CD4-positive, alpha-beta T cell treated with Interleukin-6 at 100 ng/mL for 8 hours (primary cell): ENCODE measurements at regions not wholly inside any gene's neighbourhood (a gene's known extent, or its start where the extent isn't known, plus 50 kb on each side); places are given as distances from the start of the nearest gene placed in this dataset.
"Not testable (repeated sequence)": the region's sequence is repeated elsewhere in the genome, so short reads cannot be mapped to it uniquely, and the experiment has no call there.

ENCODE experiments used
- DNase-seq: peaks from one replicate; pipeline ENCODE4 v3.0.0-alpha.2; 2020; ENCODE audit warnings: mixed read lengths, low spot score

DNA sequence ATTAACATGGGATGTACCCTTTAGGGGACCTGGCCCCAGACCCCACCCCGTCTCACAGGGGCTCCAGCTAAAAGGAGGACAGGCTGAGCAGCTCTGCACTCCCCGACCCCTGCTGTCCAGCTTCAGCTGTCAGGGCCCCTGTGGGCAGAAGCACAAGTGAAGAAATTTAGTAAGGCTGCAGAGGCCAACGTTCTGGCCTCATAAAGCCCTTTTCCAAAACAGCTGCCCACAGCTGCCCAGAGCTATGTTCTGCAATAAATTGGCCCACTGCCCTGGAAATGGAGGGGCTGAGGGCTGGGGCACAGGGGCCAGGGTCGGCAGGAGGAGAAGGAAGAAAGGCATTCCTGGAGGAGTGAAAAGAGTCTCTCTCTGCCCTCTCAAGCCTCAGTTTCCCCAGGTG lies 357.1 kb downstream of the BCL11B start:
- DNase-seq = no peak

DNA sequence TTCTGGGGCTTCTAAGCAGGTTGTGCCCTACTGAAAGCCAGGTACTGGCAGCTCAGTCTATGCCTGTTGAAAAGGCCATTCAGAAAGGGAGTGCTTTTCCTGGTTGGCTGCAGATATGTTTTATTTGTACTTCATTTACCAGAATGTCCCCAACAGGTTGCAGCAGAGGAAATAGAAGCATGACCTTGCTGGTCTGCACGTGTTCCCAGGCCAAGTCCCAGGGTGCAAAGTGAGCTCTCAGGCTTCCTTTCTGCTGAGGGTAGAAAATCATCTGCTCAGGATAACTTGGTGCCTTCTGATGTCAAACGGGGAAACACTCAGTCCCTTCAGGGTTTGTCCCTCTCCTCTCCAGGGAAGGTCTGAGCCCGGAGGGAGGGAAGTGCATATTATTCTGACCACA lies 356.4 kb downstream of the BCL11B start:
- DNase-seq = no peak

DNA sequence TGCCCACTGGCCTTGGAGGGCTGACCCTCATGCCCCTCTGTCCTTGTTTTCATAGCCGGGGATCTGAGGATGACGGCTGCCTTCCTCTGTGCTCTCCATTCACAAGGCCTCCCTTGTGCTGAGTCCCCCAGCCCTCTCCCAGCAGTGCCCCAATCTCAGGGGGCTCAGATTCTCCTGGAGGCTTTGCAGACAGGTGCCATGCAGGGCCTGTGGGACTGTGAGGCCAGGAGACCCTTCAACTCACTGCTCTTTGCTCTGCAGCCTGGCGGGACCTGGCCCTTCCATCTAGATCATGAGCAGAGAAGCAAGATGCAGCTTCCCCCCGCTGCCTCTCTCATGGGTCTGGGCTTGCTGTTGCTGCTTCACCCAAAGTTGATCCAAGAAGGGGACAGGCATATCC lies 356.0 kb downstream of the BCL11B start:
- DNase-seq = no peak

DNA sequence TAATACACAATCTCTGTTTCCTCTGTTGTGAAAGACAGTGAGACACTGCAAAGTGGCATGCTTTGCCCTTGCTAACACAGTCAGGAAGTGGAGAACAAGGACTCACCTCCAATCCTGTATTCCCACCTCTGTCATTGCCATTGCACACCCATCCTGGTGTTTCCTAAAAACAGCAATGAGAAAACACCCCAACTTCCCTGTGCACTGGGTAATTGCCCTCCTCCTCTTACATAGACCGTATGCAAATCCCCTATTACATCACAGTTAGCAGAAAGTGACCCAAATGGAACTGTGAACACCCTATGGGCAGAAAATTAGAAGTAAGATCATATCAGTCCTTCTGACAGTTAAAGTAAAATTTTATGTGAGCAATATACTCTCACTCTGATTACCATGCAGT lies 355.5 kb downstream of the BCL11B start:
- no peak for DNase-seq

DNA sequence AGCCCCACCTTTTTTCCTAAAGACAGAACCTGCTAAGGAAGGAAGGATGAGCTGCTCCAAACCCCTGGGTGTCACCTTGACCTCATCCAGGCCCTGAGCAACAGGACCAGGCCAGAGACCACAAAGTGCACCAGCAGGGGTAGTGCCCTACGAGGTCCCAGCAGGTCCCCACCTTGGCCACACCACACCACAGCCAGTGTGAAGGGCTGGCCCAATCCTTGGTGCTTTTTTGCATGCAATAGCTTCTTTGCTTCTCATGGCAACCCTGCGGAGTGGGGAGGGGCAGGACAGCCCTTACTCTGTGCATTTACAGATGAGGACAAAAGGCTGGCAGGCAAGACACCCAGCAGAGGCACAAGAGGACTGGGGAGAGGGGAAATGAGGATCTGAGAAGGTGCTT lies 352.6 kb downstream of the BCL11B start:
- no peak for DNase-seq

DNA sequence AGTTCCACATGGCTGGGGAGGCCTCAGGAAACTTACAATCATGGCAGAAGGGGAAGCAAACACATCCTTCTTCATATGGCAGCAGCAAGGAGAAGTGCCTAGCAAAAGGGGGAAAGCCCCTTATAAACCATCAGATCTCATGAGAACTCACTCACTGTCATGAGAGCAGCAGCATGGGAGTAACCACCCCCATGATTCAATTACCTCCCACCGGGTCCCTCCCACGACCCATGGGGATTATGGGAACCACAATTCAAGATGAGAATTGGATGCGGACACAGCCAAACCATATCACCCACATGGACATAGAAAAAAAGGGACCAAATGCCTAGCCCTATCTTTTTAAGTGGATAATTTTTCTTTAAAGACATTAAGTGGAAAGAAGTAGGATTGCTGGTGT lies 350.7 kb downstream of the BCL11B start:
- not testable (repeated sequence) for DNase-seq

DNA sequence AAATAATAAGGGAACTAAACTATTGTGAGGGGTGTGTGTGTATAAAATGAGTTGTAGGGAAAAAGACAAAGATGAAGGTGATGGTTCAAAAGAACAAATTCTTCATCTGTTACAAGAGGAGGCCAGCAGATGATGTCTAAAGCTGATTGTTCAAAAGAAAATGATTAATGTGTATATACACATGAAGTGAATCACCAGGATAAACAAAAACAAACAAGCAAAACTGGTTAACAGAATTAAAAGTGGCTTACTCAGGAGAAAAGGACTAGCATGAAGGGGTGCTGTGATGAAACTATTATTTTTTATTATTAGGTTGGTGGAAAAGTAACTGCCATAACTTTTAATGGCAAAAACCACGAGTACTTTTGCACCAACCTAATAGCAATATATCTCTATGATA lies 348.4 kb downstream of the BCL11B start:
- DNase-seq = no peak

DNA sequence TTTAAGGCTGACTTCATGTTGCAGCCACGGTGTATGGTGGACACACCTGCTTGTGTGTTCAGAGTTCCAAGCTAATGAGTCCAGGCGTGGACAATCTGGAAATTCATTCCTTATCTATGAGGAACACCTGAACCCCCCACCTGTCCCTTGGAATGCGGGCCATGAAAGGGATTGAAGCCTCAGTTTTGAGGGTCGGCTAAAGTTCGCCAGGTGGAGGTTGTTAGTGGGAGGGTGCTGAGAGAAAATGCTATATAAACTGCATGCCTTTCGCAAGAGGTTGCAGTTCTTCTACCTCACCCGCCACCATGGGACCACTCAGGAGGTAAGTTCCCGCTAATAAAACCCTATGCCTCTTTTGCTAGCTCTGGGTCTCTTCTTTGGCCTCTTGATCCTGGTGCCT lies 348.0 kb downstream of the BCL11B start:
- no peak for DNase-seq

DNA sequence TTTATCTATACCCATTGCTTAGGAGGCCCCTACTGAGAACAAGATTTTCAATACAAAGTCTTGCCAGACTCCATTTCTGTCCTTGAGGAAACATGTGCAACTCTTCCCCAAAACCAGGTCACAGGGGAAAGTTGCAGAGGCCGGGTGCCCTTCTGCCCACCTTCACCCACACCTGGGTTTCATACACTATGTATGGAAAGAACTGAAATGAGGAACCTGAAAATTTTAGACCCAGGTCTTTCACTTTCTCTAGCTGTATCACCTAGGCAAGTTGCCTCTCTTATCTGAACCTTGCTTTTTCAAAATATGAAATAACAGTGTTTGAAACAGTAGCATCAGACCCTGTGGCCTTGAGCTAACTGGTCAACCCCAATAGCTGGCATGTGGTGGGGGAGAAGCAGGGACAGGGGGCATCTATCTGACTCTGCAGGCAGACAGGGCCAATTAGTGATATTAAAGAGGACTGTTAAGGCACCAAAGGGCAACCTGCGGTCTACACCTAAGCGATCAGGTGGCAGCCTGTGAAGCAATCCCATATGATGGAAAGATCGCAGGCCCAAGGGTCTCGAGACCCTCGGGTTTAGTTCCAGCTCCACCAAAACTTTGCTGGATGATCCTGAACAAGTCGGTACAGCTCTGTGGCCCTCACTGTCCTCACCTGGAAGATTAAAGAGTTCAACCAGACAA lies 346.5 kb downstream of the BCL11B start:
- no peak for DNase-seq

DNA sequence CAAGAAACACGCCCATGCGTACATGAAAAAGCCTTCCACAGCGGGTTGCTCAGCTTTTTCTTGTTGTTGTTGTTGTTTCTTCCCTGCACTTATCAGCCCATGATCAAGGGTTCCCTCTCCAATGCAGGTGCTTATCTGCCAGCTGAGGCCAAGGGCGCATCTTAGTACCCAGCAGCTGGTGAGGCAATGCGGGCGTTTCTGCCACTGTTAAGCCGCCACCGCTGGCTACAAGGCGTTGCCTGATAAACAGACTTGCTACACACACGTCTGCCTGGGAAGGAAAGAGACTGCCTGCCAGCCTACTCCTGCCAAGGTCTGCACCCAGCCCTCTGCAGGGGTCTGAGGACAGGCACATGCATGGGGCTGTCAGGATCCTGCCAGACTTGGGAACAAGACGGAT lies 345.9 kb downstream of the BCL11B start:
- DNase-seq = peak; percentile 51

DNA sequence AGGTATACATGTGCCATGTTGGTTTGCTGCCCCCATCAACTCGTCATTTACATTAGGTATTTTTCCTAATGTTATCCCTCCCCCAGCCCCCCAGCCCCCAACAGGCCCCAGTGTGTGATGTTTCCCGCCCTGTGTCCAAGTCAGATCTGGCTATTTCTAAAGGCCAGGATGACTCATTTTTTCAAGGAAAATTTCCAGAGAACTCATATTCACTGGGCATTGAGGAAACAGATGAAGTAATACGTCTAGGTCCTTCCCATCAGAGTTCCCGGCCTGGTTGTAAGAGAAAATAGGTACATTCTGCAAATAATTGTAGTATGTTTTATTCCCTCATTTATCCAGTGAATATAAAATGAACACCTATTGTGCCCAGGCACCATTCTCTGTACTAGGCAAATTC lies 345.2 kb downstream of the BCL11B start:
- DNase-seq = no peak

DNA sequence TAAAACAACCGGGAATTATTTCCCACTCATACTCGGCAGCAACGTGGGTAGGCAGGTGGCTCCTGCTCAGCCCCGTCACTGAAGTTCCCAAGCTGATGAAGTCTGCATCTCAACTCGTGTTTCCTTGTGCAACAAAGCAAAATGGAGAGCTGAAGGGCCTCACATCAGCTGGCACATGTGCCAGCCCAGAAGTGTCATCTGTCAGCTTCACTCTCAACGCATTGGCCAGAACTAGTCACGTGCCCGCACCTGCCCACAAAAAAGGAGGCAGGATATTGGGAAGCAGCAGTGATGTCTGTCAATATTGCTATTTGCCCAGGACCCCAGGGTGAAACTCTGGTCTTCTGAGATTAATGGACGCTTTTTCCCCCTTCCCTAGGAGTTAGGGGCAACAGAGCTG lies 344.0 kb downstream of the BCL11B start:
- no peak for DNase-seq

DNA sequence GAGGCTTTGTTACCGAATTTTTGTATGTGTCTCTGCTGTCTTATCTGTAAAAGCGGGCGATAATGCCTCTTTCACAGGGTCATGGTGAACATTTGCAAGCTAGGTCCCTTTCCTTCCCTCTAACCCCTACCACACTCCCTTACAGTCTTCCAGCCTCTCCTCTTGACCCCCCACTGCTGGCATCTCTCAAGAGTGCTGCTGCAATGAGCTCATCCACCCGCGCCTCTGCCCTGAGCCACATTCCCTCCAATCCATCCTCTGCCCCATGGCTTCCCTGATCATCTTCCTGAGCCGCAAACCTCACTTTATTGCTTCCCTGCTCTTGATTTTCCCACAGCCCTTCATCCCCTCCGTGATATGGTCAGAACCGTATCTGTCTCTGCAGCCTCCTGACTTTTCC lies 343.6 kb downstream of the BCL11B start:
- no peak for DNase-seq

DNA sequence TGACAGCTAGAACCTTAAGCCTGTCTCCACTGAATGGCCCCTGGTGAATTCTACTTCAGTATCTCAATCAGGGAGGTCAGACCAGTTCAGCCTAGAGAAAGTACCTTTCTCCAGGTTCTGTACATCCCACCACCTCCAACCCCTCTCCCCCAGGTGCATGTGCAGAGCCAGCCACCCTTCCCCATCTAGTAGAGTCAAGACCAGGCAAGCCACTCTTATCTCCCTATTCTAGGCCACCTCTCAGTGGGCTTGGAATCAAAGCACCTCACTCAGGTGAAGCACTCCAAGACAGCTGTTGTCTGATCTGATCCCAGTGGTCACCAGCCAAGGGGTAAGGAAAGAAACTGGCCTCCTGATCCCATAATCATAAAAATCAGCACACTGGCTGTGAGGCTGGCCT lies 340.9 kb downstream of the BCL11B start:
- DNase-seq = no peak

DNA sequence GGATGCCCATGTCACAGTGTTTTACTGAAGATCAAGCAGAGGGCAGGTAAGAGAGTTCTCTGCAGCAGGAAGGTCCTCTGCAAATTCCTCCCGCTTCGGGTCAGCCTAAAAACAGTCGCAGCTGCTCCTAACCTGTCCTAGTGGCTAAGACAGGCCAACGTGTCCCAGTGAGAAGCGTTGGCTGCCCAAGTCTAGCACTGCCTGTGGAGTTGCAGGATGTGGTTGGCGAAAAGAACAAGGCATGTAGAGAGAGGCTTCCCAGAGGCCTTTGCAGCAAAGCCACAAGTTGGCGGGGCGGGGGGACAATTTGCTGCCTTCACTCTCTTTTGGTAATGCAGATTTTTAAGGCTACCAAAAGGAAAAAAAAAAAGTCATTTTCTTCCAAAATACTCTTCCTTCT lies 340.1 kb downstream of the BCL11B start:
- peak; percentile 89 for DNase-seq

DNA sequence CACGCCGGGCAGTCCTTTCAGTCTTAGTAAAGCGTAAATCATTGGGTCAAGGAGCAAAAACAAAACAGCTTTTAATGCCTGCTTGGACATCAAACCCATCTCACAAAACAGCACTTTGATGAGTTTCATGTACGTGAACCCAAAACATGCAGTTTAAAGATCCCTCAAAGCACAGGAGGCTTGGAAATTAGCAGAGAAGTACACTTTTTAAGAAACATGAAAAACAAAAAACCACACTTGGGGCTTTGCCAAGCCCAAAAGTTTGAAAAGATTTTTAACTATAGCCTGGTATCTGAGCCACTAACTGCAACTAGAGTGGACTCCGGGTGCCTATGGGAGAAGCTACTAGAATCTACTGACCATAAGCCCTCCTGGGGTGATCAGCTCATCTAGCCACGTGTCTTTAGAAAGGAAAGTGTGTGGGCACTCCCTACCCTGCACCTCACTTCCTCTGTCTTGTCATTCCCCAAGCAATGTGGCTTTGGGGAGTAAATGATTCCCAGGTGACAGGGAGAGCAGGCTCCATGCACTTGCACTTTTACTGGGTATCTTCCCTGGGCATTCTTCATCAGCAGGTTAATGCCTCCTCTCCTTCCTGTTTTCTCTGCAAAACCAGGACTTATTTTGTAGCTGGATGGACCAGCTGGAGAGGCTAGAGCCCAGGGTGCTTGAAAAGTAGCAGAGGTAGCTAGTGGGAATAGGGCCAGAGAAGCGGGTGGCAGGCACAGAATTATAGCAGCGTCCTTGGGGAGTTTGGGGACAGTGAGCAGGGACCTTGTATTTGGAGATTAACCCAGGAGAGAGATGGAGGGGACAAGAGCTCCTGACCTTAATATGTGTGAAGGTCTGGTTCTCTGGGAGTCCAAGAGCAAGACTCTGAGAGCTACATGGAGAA lies 339.3 kb downstream of the BCL11B start:
- peak; percentile 23 for DNase-seq

DNA sequence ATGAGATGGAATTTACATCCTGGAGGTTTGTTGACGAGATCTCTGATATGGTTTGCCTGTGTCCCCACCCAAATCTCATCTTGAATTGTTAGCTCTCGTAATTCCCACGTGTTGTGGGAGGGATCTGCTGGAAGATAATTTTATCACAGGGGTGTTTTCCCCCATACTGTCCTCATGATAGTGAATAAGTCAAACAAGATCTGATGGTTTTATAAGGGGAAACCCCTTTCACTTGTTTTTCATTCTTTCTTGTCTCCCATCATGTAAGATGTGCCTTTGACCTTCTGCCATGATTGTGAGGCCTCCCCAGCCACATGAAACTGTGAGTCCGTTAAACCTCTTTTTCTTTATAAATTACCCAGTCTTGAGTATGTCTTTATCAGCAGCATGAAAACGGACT lies 337.4 kb downstream of the BCL11B start:
- not testable (repeated sequence) for DNase-seq

DNA sequence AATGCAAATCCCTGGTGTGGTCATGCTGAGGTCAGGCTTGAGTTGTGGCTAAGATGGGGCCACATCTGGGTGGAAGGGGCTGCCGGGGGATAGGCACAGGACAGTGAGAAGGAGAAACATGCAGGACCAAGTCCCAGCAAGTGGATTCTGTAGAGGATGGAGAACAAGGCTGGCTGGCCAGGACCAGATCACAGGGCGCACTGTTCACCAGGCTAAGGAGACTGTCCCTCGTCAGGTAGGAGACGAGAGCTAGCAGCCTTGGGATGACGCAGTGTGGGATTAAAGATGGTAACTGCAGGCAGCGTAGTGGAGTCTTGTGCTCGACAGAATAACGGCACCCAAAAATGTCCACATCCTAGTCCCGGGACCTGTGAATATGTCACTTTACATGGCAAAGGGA lies 336.1 kb downstream of the BCL11B start:
- DNase-seq = no peak

DNA sequence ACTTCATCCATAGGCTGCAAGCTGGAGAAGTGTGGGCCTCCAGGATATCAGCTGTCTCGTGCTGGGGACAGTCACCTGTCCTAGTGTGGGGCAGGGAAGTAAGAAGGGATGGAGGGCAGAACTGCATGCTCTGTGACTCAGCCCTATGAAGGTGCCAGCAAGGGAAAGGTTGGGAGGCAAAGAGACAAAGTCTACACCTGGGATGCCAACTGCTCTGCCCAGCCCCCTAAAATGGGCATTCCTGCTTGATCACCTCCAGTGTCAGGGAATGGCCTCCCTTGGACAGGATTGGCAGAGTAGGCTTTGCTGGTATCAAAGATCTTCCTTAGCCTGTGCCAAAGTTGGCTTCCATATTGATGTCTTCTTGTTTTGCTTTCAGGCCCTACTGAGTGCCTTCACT lies 335.0 kb downstream of the BCL11B start:
- DNase-seq = no peak

DNA sequence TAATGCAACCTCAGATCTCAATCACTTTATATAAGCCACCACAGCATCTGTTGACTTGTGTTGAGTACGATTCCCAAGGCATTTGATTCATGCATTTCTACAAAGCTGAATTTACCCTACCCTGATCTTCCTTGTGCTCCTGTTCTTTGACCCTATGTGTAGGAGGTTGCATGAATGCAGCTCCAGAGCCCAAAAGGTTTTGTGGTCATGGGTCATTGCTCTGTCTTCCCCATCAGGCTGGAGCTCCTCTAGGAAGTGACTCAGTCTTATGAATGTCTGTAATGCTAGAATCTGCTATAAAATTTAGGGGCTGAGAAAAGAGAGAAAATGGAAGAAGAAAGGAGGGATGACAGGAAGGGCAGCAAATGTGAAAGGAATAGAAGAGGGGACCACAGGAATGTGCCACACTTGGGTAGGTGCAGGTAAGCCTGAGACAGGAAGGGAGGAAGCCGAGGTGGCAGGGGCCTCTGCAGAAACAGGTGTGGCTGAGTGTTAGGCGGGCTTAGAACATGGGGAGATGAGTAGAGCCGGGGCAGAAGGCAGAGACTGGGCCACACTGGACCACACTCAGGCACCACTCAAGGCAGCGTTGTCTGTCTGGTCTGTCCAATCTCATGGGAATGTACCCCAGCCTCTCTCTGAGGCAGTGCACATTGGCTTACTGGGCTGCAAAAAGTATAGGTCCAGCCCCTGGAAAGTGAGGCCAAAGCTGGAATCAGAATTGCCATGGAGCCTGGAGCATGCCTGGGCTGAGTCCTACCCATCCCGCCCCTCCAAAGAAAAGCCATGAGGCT lies 334.1 kb downstream of the BCL11B start:
- no peak for DNase-seq

DNA sequence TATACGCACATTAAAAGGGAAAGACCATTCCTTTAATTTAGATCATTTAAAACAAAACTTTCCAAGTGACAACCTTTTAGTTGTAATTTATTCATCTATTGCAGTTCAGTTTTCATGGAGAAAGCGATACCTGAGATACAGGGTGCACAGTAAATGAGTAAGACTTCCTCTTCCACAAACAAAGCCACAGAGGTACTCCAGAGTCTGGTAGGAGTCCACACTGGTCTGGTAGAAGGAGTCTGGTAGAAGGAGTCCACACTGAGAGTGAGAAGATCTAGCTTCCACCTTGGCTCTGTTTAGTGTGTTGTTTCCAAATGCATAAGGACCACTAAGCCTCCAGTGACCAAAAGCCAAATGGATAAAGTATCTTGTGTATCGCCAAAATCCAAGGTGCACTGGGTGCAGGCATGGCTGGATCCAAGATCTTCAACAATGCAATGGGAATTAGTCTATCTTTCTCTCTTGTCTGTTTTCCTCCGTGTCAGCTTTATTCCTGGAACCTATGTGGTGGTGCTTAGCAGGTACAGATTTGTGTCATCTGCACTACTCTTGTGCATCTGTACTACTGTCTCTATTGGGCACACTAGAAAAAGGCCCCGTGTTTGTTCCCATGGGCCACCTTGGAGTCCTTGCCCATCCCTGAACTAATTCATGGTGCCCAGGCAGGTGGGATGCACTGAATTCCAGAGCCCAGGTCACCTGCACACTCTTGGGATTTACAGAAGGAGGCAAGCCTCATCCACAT lies 331.1 kb downstream of the BCL11B start:
- no peak for DNase-seq

DNA sequence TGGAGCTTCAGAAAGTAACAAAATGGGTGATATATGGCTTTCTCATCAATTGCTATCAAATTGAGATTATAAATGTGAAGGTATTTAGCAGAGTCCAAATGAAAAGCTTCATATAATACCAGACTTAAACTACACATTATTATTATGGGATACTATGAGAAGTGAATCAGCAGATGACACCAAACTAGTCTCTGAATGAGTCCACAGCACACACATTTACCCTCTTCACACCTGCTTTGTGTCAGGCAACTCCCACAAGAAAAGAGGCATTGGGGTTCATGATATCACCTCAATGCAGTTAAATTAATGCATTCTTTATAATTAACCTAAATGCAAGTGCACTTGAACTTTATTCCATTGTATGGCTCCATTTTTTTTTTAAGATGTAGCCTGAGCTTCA lies 330.5 kb downstream of the BCL11B start:
- DNase-seq = no peak
